Stimulated activated CD4-positive, alpha-beta T cell treated with anti-CD3 and anti-CD28 coated beads, Interleukin-12 subunit alpha, Interleukin-12 subunit beta, amount 100 ng/mL, for 48 hours (primary cell): ENCODE measurements at regions not wholly inside any gene's neighbourhood (a gene's known extent, or its start where the extent isn't known, plus 50 kb on each side); places are given as distances from the start of the nearest gene placed in this dataset.
A peak's percentile ranks its signal among the peaks of the same experiment; 100 is the strongest.

ENCODE experiments used
- DNase-seq, 3 donors: peaks; one replicate each; pipeline ENCODE4 v3.0.0-alpha.2; 2020; ENCODE audit warnings: low read depth in 2 of 3, low spot score in 1 of 3

GRCh38 chr12:125738211-125738610 lies 673.0 kb downstream of the AACS start:
- DNase-seq = no peak

- no peak for DNase-seq
These were observed 677.2 kb downstream of the AACS start for GRCh38 chr12:125742413-125742812.

- DNase-seq = no peak
These were observed 679.0 kb downstream of the AACS start for GRCh38 chr12:125744201-125744600.

GRCh38 chr12:125755512-125755911 lies 690.3 kb downstream of the AACS start:
- no peak for DNase-seq

GRCh38 chr12:125766091-125766490 lies 700.9 kb downstream of the AACS start:
- no peak for DNase-seq

- DNase-seq = no peak
These were observed 707.2 kb downstream of the AACS start for GRCh38 chr12:125772403-125772802.

GRCh38 chr12:125773033-125773640 lies 707.9 kb downstream of the AACS start:
- peak in 2 of 3 donors; percentile 1 to 7 for DNase-seq

- DNase-seq = no peak
These were observed 710.3 kb downstream of the AACS start for GRCh38 chr12:125775507-125775906.

- DNase-seq = no peak
These were observed 711.0 kb downstream of the AACS start for GRCh38 chr12:125776212-125776611.

GRCh38 chr12:125786143-125786542 lies 720.9 kb downstream of the AACS start:
- no peak for DNase-seq

- no peak for DNase-seq
These were observed 729.2 kb downstream of the AACS start for GRCh38 chr12:125794401-125794800.

GRCh38 chr12:125797421-125798175 lies 732.4 kb downstream of the AACS start:
- DNase-seq = no peak

GRCh38 chr12:125804660-125805059 lies 739.4 kb downstream of the AACS start:
- no peak for DNase-seq

- no peak for DNase-seq
These were observed 759.0 kb downstream of the AACS start for GRCh38 chr12:125824276-125824675.

- no peak for DNase-seq
These were observed 770.6 kb downstream of the AACS start for GRCh38 chr12:125835852-125836251.

- no peak for DNase-seq
These were observed 771.4 kb downstream of the AACS start for GRCh38 chr12:125836647-125837046.

GRCh38 chr12:125841332-125841731 lies 776.1 kb downstream of the AACS start:
- no peak for DNase-seq

GRCh38 chr12:125852116-125852515 lies 786.9 kb downstream of the AACS start:
- DNase-seq = no peak

- DNase-seq = no peak
These were observed 787.4 kb downstream of the AACS start for GRCh38 chr12:125852679-125853078.

GRCh38 chr12:125853670-125854069 lies 788.4 kb downstream of the AACS start:
- DNase-seq = no peak

GRCh38 chr12:125856366-125856765 lies 791.1 kb downstream of the AACS start:
- DNase-seq = no peak

- DNase-seq = no peak
These were observed 791.7 kb downstream of the AACS start for GRCh38 chr12:125856896-125857295.
